Fibroblast of skin of back (primary cell): ENCODE measurements at regions not wholly inside any gene's neighbourhood (a gene's known extent, or its start where the extent isn't known, plus 50 kb on each side); places are given as distances from the start of the nearest gene placed in this dataset.

Source experiments
- DNase-seq: peaks from one replicate; pipeline ENCODE4 v3.0.0-alpha.2; 2013

DNA sequence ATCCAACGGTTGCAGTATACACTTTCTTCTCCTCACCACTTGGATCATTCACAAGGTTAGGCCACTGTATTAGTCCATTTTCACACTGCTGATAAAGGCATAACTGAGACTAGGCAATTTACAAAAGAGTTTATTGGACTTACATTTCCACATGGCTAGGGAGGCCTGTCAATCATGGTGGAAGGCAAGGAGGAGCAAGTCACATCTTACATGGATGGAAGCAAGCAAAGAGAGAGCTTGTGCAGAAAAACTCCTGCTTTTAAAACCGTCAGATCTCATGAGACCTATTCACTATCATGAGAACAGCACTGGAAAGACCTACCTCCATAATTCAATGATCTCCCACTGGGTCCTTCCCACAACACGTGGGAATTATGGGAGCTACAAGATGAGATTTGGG lies 81.8 kb upstream of the DAP start:
- no peak for DNase-seq

DNA sequence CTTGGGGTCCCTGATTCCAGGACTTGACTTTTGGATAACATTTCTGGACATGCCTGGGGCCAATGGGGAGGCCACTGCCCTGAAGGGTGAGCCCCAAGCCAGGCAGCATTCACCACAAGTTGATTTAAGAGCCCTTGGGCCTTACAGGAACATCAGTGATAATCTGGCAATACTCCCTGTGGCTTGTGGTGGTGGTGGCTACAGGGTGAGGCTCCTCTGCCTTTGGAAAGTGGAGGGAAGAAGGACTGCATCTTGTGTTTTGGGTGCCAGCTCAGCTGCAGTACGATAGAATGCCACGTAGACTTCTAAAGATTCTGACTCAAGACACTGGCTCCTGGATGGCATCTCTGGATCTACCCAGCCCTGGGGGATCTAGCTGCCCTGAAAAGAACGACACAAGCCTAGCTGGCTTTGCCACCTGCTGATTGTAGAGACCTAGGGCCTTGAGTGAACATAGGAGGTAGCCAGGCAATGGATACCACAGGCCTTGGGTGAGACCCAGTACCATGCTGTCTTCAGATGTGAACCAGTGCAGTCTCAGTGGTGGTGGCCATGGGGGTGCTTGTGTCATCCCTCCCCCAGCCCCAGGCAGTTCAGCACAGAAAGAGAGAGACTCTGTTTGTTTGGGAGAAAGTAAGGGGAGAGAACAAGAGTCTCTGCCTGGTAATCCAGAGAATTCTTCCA lies 79.0 kb upstream of the DAP start:
- no peak for DNase-seq

DNA sequence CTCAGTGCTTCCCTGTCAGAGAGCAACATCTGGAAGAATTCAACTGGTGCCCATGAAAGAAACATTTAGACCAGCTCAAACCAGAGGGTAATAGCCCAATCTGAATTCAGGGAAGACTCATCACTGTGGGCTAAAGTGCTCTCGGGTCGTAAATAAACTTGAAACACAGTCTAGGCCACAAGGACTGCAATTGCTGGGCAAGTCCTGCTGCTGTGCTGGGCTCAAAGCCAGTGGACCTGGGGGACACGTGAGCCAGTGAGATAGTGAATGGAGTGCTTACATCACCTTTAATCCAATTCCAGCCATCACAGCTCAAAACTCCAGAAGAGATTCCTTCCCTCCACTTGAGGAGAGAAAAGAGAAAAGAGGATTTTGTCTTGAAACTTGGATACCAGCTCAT lies 78.1 kb upstream of the DAP start:
- no peak for DNase-seq

DNA sequence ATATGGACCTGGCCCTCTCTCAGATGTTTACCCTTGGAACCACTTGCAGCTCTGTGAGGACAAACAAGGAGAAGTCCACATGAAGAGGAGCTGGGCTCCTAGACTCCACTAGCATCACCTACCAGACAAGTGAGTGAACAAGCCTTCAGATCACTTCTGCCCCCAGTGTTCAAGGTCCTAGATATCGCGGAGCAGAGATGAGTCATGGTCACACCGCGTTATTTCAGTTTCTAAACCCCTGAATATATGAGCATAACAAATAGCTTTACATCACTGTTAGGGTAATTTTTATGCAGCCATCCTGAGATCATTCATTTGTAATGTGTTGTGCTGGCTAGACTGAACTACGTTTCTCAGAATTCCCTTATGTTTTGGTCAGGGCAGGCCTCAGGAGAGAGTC lies 77.0 kb upstream of the DAP start:
- no peak for DNase-seq

DNA sequence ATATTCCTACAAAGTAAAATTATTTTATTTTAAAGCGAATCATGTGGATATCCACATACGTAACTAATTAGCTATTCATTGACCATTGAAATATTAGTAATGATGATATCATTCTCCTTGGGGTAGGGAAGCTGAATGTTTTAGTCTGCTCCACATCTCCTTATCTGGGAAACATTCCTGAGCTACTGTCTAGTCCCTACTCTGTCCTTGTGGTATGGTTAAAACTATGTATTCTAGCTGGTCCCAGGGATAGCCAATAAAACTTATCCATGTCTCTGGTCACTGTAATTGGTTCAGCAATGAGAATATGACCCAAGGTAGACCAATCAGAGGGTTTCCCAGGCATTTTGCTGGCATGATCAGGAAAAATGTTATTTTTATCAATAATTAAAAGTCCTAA lies 76.0 kb upstream of the DAP start:
- peak; percentile 94 for DNase-seq

DNA sequence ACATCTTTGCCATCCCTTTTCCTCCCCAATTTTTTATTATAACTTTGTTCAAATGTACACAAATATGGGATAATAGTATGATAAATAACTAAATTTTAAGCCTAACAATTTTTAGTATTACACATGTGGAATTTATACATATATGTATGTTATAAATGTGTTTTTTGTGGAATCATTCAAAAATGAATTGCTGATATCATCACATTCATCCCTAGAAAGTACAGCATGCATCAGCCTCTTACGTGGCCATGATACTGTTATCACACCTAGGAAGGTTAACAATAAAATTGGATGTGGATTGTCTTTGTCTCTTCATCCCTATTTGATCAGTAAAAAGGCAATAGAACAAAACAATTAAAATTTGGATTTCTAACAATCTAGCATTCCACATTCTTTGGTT lies 73.7 kb upstream of the DAP start:
- no peak for DNase-seq

DNA sequence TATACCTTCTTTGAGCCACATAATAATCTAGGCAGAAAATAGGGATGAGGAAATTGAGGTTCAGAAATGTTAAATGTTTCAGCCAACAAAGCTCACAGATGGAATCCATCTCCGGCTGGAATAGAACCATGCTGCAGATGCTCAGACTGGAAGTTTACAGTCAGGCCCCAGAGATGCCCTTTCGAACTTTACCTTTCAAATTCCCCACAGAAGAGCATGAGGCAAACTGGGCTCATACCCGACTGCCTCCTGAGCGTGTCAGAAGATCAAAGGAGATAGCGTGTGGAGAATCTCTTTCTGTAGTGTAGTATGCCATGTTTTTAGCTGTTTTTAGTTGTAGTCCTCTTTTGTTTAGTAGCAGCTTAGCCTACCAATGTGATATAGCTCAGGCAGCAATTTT lies 72.0 kb upstream of the DAP start:
- DNase-seq: no peak

DNA sequence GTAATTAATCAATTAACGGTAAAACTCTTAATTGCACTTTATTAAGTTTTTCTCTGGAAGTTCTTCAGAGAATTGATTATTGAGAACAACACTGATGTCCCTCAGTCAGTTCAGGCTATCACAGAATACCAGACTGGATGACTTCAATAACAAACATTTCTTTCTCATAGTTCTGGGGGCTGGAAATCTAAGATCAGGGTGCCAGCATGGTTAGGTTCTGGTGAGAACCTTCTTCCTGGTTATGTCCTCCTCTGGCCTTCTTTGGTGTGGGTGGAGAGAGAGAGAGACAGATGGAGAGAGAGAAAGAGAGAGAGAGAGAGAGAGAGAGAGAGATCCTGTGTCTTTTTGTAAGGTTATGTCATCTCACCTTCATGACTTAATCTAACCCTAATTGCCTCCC lies 71.4 kb upstream of the DAP start:
- no peak for DNase-seq

DNA sequence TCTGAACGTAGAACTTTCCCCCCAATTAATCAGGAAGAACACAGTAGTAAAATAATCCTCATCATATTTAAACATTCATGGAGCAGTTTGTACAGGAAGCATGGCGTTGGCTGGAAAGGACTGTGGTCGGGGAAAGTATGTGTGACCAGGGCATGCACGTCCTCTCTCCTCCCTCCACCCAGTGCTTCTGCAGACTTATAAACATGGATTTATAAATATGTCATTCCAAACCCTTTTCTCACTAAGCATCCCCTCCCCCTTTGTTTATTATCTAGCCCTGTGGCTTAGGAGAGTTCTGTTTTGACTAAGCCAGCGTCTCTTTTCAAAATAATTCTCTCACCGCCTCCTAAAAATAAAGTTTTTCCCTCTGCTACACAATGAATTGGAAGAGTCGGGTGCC lies 70.4 kb upstream of the DAP start:
- DNase-seq: peak; percentile 94

DNA sequence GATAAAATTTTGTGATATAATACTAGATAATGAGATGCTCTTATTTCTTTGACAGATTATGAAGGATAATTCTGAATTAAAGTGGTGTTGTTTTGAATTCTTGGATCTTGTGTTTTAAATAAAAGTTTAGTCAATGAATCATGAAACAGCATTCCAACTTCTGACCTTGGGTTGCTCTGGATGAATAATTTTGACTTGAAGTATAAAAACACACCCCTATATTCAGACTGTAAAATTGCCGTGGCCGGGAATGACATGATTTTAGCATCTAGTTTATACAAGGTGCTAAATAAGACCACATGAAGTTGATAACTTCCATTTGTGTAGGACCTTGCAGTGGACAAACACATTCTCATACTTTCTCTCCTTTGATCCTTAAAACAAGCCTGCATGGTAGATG lies 67.2 kb upstream of the DAP start:
- DNase-seq: peak; percentile 79

DNA sequence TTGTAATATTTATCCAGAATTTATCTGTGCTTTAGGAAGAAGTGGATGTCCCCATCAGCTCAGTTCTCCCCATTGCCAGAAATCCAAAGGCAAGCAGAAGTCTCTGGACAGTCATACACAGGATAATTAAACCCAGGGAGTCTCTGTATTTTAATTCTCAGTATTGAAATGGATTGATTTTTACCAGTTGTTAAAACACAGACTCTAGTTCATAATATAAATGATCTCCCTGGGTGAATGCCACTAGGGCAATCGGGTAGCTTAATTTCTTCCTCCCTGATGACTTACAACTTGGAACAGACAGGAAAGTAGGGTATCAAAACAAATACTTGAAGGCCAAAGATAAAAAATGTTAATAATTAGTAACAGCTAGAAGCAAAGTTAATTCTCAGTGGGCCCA lies 66.5 kb upstream of the DAP start:
- peak; percentile 35 for DNase-seq

DNA sequence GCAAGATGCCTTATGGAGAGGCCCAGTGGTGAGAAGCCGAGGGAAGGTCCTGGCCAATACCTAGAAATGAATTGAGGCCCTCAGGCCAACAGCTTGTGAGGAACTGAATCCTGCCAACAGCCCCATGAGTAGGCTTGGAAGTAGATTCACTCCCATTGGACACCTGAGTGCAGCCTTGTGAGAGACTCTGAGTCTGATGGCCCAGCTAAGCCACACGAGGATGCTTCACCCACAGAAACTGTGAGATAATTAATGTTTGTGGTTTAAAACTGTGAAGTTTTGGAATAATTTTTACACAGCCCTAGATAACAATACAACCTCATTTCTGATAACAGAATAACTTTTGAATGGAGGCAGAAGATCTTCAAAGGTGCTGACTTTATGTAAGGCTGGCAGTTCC lies 65.9 kb upstream of the DAP start:
- DNase-seq: no peak

DNA sequence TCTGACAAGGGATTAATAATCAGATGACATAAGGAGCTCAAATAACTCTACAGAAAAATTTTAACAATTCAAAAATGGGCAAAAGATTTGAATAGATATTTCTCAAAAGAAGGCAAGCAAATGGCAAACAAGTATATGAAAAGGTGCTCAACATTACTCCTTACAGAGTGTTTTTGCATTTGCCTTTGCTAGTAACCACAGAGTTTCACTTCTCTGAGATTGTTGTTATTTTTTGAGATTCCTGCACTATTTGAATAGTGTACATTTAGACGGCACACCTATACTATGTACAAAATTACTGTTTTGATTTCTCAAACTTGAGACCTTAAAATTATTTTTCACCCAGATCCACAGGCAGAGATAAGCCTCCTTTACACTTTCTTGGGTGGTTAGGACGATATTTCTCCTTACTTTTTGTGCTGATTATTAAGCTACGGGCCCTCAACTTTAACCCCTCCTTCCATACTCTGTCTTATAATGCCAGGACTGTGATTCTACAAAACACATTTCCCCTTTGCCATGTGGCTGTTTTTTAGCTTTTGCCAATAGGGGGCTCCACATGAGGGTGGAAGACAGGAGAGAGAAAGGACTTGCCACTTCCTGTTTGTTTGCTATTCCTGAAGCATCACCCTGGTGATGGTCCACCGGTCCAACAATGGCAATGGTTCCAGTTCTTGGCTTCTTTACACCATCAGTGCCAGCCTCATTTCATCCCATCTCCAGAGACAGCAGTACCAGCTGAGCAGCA lies 65.0 kb upstream of the DAP start:
- no peak for DNase-seq

DNA sequence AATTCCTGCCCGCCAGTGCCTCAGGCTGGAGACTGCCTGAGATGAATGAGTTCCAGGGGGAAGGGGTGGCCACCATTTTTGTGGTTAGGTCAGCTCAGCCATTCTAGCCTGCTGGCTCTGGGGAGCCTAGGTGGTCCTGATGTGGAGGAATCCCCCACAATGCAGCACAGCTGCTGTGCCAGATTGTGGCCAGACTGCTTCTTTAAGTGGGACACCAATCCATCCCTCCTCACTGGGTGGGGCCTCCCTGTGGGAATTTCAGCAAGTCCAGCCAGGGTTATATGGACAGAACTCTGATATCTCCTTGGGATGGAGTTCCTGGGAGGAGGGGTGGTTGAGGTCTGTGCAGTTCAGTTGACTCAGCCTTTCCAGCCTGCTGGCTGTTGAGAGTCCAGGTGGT lies 51.2 kb upstream of the DAP start:
- no peak for DNase-seq
